HG02870 (cell line): ENCODE measurements at regions not wholly inside any gene's neighbourhood (a gene's known extent, or its start where the extent isn't known, plus 50 kb on each side); places are given as distances from the start of the nearest gene placed in this dataset.
A peak's percentile ranks its signal among the peaks of the same experiment; 100 is the strongest.

Experiments used
- ATAC-seq: cut with Tn5 transposase; IDR thresholded peaks from one replicate; pipeline ENCODE4 v1.9.1; 2021; ENCODE audit warnings: mild to moderate bottlenecking, moderate library complexity; ENCODE audit not compliant: unreplicated experiment

DNA sequence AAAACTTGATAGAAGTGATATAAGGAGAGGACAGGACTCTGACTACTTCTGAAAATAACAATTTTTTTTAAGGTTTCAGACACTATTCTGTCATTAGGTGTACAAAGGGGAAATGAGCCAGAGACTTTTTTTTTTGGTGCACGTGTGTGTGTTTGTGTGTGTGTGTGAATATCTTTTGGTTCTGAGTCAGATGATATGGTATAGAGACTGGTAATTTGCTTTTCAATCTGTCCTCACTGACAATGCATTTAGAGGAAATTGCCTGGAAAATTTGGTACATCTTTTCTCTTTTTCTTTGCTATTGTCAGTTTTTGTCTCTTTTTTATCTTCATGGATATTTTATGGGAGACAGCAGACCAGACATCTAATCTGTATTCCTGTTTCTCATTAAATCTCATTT lies 59.3 kb downstream of the DDIT4L start:
- ATAC-seq, result no peak

- no peak for ATAC-seq
Measured at GRCh38 chr4:100130491-100130890, 59.8 kb downstream of the DDIT4L start.

GRCh38 chr4:100129774-100130173 lies 60.5 kb downstream of the DDIT4L start:
- ATAC-seq, result no peak

DNA sequence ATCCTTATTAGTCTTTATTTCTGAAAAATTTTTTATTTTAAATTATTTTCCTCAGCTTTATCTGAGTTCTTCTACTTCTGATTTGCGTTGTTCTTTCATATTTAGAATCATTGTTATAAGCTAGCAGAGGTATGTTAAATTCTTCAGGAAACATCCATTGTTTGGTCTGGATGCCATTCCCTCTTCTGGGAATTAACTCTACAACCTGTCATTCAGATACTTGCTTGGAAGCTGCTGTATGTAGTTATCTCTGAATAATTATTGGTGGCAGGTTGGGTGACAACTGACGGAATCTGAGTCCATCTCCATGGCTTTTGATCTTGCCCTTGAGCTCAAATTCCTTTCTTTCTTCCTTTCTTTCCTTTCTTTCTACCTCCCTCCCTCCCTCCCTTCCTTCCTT lies 61.9 kb downstream of the DDIT4L start:
- no peak for ATAC-seq

DNA sequence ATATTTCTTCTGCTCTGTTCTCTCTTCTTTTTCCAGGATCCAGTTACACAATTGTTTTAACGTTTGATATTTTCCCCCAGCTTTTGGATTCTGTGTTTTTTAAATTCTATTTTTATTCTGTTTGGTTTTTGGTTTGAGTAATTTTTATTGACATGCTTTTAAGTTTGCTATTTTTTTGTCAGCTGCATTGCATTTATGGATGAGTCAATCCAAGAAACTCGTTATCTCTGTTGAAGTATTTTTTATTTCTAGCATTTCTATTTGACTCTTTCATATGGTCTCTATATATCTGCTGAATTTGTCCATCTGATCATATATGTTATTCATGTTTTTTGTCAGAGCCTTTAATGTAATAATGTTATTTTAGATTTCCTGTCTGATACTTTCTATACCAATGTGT lies 65.6 kb downstream of the DDIT4L start:
- ATAC-seq, result no peak

DNA sequence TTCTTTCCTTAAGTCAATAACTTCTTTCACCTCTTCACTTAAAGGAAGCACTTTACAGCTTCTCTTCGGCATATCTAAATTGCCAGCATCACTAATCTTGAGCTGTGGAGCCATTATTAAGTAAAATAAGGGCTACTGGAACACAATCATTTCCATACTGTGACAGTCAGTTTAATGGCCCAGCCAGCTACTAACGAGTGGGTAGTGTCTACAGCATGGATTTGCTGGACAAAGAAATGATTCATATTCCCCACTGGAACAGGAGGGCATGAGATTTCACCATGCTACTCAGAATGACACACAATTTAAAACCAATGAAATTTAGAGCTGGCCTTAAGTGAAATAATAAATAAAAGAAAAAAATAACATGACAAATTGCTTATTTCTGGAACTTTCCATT lies 72.1 kb downstream of the DDIT4L start:
- ATAC-seq, result no peak

DNA sequence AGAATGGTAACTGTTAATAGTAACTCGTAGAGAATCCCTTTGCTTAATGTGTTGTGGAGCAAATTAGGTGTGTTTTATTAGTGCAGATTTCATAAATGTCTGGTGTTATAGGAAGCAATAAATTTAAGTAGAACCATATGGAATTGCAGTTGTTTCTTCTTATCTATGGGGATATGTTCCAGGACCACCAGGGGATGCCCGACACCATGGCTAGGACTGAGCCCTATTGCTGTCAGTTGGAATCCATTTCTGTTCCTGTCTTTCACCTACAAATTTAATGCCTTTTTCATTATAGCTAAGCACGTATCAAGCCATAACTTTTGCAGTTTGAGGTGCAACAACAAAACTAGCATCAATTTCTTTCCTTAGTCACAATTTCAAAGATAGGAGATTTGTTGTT lies 72.5 kb downstream of the DDIT4L start:
- no peak for ATAC-seq

DNA sequence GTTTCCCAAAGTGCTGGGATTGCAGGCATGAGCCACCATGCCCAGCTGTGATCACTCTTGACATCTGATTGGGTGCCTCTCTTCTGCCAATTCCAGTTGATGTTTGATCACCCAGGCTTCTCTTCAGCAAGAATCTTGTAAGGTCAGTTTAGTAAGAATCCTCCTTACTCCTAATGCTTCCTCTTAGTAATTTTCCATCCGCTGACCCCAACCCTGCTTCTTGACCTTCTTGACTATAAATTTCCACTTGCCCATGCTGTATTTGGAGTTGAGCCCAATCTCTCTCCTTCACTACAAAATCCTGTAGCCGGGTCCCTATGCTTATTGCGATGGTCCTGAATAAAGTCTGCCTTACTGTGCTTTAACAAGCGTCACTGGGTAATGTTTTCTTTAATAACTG lies 75.4 kb downstream of the DDIT4L start:
- no peak for ATAC-seq

DNA sequence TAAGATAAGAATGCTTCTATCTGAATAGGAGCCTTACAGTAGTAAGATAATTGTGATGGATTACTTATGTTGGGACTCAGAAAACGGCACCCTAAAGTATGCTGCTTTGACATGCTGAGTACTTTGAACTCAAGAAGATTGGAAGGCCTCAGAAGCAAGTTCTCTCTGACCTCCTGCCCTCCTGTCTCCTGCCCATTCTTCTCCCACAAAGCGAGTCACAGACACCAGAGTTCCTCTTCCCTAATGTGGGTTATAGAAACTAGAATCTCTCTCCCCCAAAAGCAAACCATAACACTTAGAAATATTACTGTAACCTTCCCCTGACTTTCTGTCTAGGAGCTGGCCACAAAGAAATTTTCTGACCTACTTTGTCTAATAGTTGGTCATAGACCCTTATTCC lies 76.5 kb downstream of the DDIT4L start:
- no peak for ATAC-seq

DNA sequence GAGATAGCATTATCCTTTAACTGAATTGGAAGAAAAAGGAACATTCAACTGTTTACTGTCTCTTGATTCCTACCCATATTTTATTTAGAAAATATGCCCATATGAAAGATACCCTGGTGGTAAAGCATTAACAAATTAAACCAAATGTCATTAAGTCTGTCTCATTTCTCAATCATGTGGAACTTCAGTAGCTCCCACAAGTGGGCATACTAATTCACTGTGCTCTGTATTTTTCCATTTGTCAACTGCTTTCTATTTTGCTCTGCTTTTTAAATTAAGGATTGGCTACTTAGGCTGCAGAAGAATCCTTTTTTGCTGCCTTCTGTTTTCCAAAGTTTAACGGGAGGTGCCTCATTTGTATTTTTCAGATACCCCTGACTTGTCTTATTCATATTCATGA lies 77.2 kb downstream of the DDIT4L start:
- no peak for ATAC-seq

GRCh38 chr4:100109921-100110320 lies 80.3 kb downstream of the DDIT4L start:
- ATAC-seq, result no peak

- no peak for ATAC-seq
Measured at GRCh38 chr4:100108869-100109268, 81.4 kb downstream of the DDIT4L start.

DNA sequence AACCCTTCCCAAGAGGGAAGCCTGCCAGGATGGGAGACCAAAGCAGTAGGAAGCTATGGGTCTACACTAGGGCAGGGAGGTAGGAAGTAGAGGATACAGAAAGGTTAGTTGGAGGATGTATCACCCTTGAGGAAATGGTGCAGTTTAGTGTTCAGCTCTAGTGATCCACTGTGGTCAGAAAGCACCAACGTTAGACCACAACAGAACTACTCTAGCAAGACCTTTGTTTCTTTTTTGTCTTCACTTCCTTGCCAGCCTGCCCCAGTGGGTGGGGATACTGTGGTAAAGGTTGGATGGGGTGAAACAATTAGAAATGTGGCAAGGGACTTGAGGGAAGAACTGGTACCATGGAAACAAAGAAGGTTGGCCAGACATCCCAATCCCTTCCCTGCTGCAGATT lies 83.3 kb downstream of the DDIT4L start:
- ATAC-seq, result peak; percentile 89

GRCh38 chr4:100103671-100104070 lies 86.6 kb downstream of the DDIT4L start:
- ATAC-seq, result no peak

GRCh38 chr4:100100985-100101384 lies 89.3 kb downstream of the DDIT4L start:
- no peak for ATAC-seq

GRCh38 chr4:100099746-100100145 lies 90.5 kb downstream of the DDIT4L start:
- ATAC-seq, result no peak

- no peak for ATAC-seq
Measured at GRCh38 chr4:100098681-100099080, 91.6 kb downstream of the DDIT4L start.

- no peak for ATAC-seq
Measured at GRCh38 chr4:100098011-100098545, 92.2 kb downstream of the DDIT4L start.

- ATAC-seq, result peak; percentile 90
Measured at GRCh38 chr4:100095729-100096595, 94.3 kb downstream of the DDIT4L start.

- ATAC-seq, result peak; percentile 73
Measured at GRCh38 chr4:100093091-100093866, 97.0 kb downstream of the DDIT4L start.

GRCh38 chr4:100087743-100088142 lies 102.5 kb downstream of the DDIT4L start:
- ATAC-seq, result no peak
